GM19452 (cell line): ENCODE measurements at regions not wholly inside any gene's neighbourhood (a gene's known extent, or its start where the extent isn't known, plus 50 kb on each side); places are given as distances from the start of the nearest gene placed in this dataset.
"Not testable (repeated sequence)": the region's sequence is repeated elsewhere in the genome, so short reads cannot be mapped to it uniquely, and the experiment has no call there.

Experiments
- ATAC-seq: cut with Tn5 transposase; IDR thresholded peaks from one replicate; pipeline ENCODE4 v1.9.1; 2021; ENCODE audit not compliant: unreplicated experiment

DNA sequence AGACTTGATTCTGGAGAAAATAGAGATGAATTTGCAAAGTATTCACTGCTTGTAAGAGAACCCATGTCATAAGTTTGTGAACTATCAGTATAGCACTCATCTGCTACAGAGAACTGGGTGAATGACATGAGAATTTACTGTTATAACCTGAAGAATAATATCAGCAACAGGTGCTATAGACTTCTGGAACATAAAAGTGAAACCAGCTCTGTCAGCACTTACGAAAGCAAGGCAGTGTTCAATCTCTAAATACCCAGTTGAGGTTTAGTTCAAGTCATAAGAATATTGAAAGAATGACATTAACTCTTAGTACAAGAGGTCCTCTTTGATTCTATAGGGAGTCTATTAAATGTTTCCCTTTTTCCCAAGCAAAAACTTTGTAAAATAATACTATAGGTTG is 232.9 kb upstream of the ANKRD50 start:
- no peak for ATAC-seq

DNA sequence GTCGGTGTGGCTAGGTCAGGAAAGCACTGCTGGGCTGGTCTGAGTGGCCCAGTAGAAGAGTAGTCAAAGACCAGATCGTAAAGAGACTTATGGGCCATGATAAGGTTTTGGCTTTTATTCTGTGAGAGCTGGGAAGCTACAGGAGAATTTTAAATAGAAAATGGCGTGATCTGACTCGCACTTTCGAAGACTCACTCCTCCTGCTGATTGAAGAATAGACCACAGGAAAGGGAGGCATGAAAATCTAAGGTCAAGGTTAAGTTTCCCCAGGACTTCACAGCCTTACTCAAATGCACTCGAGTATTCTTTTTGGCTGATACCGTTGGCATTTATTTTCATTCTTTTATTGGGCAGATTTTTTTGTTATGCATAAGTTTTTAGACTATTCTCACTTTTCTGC is 231.4 kb upstream of the ANKRD50 start:
- no peak for ATAC-seq

- ATAC-seq = no peak
Measured at GRCh38 chr4:124943145-124943889, 230.8 kb upstream of the ANKRD50 start.

- ATAC-seq = no peak
Measured at GRCh38 chr4:124941267-124941666, 228.7 kb upstream of the ANKRD50 start.

DNA sequence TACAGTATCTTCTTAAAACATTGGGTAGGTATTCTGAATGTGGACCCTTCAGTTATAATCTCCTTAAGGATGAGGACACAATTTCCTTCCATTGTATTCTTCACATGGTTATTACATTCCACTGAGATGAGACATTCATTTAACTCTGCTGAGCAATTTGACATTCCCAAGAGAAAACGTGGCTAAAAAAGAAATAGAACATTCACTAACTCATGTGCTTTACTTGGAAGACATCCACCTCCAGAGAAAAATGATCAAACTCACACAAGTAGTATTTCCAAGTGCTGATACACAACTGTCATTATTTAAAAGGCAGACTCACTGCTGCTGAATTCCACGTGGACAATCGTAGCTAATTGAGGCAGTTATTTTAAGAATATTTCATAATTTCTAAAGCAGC is 227.9 kb upstream of the ANKRD50 start:
- ATAC-seq = no peak

DNA sequence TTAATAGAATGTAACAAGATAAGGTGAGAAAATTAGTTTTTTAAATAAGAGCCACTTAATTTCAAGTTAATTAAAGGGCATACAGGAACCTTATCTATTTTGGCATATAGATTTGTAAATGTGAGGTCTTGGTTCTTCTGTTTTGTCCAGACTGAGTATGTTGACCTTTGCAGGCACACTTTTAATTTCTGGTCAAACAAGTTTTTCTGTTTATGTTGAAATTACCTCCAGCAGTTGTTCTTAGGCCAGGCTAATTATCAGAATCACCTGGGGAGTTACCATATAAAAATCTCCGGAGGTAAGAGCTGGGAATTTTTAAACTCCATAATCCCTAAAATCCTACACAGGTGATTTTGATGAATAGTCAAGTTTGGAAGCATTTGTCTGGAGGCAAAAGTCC is 227.4 kb upstream of the ANKRD50 start:
- ATAC-seq = no peak

DNA sequence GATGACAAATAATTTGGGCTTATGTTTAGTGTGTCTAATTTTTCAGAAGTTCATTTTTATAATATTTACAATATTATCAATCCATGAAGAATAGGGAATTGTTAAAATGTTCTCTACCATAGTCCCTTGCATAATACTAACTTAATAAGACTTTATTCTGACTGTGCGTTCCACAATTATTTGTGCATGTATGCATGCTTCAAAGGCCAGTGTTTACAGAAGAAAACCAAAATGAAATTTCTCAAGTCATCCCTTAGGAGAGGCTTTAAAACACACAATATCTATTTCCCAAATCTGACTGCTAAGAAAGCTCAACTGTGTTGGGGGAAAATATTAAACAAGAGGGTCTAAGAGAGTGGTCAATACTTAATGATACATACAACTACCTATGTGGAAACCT is 226.3 kb upstream of the ANKRD50 start:
- ATAC-seq = no peak

DNA sequence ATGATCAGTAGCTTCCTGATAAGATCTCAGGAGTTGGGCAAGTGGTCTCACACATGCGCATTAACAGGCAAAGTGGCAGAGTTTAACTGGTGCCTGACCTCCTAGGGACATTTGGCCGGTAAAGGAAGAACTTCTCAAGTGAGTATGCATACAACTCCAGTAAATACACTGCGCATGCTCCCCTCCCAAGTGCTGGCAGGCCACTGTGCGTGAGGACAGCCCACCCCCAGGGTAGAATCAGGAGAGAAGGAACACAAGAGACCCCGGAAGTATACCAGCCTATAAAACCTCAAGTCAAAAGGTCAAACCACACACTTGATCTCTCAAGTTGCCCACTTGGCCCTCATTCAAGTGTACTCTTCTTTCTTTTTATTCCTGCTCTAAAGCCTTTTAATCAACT is 225.5 kb upstream of the ANKRD50 start:
- ATAC-seq = no peak

DNA sequence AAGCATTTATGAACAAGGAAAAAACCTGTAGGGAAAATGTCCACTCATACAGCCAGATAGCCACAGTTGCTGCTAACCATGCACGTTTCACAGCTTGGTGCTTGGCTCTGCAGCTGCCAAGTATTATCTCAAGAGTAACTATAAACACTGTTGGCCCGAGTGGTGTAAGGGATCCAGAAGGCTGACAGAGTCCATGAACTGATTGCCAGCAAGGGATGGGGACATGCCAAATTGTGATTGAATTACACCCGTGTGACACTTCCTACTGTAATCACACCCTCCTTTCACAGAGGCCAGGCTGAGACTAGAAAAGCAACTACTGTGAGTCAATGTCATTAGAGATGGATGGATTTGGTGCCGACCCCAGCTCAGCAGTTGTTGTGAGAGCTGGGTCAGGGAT is 223.9 kb upstream of the ANKRD50 start:
- no peak for ATAC-seq

GRCh38 chr4:124934916-124935315 is 222.4 kb upstream of the ANKRD50 start:
- no peak for ATAC-seq

GRCh38 chr4:124933521-124933920 is 221.0 kb upstream of the ANKRD50 start:
- no peak for ATAC-seq

DNA sequence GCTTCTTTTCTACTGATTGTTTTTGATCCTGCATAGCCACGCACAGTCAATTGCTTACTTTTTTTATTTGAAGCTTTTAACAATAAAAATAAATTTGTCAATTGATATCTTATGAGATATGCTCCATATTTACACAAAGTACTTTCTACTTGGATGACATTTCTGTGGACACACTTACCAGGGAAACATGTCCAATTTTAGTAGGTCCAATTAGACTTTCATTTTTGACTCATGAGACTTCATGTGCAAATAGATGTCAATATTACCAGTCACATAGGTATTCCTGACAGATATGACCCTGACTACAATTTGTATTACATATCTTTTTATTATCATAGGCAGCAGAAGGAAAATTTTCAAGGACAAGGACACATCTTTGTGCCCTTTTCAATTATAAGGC is 219.9 kb upstream of the ANKRD50 start:
- ATAC-seq = no peak

- ATAC-seq = no peak
Measured at GRCh38 chr4:124931050-124931449, 218.5 kb upstream of the ANKRD50 start.

DNA sequence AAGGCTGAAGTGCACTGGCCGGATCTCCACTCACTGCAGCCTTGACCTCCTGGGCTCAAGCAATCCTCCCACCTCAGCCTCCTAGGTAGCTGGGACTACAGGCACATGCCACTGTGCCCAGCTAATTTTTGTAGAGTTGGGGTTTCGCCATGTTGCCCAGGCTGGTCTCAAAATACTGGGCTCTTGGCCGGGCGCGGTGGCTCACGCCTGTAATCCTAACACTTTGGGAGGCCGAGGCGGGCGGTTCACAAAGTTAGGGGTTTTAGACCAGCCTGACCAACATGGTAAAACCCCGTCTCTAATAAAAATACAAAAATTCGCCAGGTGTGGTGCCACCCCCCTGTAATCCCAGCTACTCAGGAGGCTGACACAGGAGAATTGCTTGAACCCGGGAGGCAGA is 210.2 kb upstream of the ANKRD50 start:
- not testable (repeated sequence) for ATAC-seq

- no peak for ATAC-seq
Measured at GRCh38 chr4:124918559-124919122, 206.1 kb upstream of the ANKRD50 start.

- ATAC-seq = no peak
Measured at GRCh38 chr4:124915073-124915472, 202.5 kb upstream of the ANKRD50 start.

GRCh38 chr4:124913237-124913636 is 200.7 kb upstream of the ANKRD50 start:
- no peak for ATAC-seq

DNA sequence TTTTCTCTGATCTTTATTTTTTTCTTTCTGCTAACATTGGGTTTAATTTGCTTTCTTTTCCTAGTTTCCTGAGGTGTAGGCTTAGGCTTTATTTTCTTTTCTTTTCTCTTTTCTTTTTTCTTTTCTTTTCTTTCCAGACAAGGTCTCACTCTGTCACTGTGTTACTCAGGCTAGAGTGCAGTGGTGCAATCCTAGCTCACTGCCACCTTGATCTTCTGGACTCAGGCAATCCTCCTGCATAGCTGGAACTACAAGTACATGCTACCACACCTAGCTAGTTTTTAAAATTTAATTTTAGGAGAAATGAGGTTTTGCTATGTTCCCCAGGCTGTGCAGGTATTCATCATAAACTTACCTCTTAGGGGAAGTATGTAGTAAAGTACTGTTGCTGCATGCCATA is 197.8 kb upstream of the ANKRD50 start:
- no peak for ATAC-seq

- no peak for ATAC-seq
Measured at GRCh38 chr4:124907881-124908280, 195.3 kb upstream of the ANKRD50 start.

- no peak for ATAC-seq
Measured at GRCh38 chr4:124905441-124905840, 192.9 kb upstream of the ANKRD50 start.

DNA sequence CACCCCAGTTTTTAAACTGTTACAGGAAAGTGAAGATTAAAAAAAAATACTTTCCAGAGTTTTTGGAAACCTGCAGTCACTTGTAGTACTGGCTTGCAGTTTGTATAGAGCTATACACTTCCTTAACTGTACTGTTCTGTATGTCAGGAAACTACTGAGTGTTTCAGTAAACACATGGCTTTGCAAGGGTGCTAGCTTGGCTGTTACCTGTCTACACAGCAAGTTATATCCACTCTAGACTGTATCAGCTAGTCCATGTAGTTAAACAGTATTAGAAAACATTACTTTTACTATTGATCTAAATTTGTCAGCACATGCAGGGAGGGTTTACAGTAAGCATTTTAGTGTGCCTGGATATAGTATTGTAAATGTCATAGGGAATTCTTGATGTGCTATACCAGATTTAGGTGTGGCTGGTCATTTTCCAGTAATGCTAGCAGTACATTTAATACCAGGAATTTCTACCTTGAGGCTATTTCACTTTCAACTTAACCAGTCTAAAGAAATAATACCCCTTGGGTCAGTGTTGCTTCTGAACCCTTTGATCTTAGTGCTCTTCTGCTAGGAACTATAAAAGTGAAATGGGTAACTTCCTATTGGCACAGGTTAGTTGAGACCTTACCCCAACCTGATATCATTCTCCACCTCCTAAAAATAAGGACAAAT is 192.3 kb upstream of the ANKRD50 start:
- no peak for ATAC-seq

DNA sequence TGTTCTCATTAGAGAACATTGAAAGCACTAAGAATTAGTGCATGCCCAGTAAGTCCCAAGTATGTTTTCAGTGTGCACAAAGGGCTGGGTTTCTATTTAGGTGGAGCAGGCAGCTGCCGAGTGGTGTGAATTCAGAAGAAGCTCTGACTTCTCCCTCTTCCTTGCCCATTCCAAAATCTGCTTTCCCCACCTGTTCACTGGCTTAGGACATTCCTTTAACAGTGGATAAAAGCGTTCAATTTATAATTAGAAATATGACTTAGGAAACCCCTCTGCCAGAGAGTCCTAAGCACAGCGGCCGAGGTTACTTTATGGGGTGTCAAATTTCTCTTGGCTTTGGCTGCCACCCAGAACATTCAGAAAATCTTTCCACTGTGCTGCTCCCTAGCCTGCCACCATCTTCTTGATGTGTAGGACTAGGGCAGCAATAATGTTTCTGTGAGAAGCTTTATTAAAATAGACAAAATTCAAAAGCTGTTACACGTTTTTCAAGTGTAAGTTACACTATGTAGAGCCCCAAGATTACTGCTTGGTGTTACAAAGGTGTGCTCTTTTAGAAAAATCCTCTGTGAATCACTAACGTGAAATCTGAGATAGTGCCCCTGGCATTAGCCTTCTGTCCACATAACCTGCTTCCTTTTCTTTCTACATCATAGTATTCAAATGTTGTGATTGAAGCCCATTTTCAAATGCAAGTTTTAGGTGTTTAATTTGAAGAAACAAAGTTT is 191.6 kb upstream of the ANKRD50 start:
- no peak for ATAC-seq
